IMR-90 (cell line): ENCODE measurements at regions not wholly inside any gene's neighbourhood (a gene's known extent, or its start where the extent isn't known, plus 50 kb on each side); places are given as distances from the start of the nearest gene placed in this dataset.

Source experiments
- BHLHE40 ChIP-seq: fragments of 150-350 bp; IDR thresholded peaks from 2 replicates; pipeline ENCODE4 v1.6.1; 2016; ENCODE audit warnings: mild to moderate bottlenecking, low read depth, low read length
- CEBPB ChIP-seq: IDR thresholded peaks from 2 replicates; pipeline ENCODE4 v1.6.1; 2012; ENCODE audit warnings: low read depth, low read length, improper control_type of control experiment
- CHD1 ChIP-seq: IDR thresholded peaks from 2 replicates; pipeline ENCODE4 v1.6.1; 2012; ENCODE audit warnings: low read depth, low read length, improper control_type of control experiment
- MAFK ChIP-seq: IDR thresholded peaks from 2 replicates; pipeline ENCODE4 v1.6.1; 2012; ENCODE audit warnings: low read depth, low read length, improper control_type of control experiment
- MAZ ChIP-seq: IDR thresholded peaks from 2 replicates; pipeline ENCODE4 v1.6.1; 2012; ENCODE audit warnings: low read depth, mild to moderate bottlenecking, low read length, improper control_type of control experiment, moderate library complexity, borderline replicate concordance
- POLR2A ChIP-seq: IDR thresholded peaks from 2 replicates; pipeline ENCODE4 v1.6.1; 2012; ENCODE audit warnings: mild to moderate bottlenecking, low read depth, low read length
- RFX5 ChIP-seq: IDR thresholded peaks from 2 replicates; pipeline ENCODE4 v1.8.0; 2012; ENCODE audit warnings: low read depth, mild to moderate bottlenecking, low read length, moderate library complexity
- TF ChIP-seq, protein P1 (sequence below): conservative IDR thresholded peaks from 2 replicates; pipeline ENCODE4 v1.5.1; 2012; ENCODE audit warnings: mild to moderate bottlenecking, low read depth, low read length, improper control_type of control experiment

DNA sequence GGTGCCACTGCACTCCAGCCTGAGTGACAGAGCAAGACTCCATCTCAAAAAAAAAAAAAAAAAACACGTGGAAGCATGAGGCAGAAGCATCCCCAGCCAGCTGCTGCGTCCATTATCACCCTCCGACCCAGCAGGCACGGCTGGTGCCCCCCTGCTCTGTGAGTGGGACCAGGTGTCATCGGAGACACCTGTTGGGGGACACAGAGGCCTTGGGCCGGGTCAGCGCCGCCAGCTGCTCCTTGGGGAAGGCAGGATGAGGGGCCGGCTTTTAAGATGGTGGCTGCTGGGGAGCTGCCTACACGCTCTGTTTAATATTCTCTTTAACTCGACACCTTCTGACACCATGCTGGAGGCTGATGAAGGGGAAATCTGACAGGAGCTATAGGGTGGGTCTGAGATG is 80.2 kb upstream of the RUFY1 start:
- TF ChIP-seq MAFK (no peak), CHD1 (no peak), MAZ (no peak), RFX5 (no peak), POLR2A (no peak), CEBPB (no peak), BHLHE40 (no peak)
- TF ChIP-seq, protein P1, sequence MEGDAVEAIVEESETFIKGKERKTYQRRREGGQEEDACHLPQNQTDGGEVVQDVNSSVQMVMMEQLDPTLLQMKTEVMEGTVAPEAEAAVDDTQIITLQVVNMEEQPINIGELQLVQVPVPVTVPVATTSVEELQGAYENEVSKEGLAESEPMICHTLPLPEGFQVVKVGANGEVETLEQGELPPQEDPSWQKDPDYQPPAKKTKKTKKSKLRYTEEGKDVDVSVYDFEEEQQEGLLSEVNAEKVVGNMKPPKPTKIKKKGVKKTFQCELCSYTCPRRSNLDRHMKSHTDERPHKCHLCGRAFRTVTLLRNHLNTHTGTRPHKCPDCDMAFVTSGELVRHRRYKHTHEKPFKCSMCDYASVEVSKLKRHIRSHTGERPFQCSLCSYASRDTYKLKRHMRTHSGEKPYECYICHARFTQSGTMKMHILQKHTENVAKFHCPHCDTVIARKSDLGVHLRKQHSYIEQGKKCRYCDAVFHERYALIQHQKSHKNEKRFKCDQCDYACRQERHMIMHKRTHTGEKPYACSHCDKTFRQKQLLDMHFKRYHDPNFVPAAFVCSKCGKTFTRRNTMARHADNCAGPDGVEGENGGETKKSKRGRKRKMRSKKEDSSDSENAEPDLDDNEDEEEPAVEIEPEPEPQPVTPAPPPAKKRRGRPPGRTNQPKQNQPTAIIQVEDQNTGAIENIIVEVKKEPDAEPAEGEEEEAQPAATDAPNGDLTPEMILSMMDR = no peak
